H1 (cell line): ENCODE measurements at regions not wholly inside any gene's neighbourhood (a gene's known extent, or its start where the extent isn't known, plus 50 kb on each side); places are given as distances from the start of the nearest gene placed in this dataset.

Experiments used
- POLR2AphosphoS5 ChIP-seq: IDR thresholded peaks from 2 replicates; pipeline ENCODE4 v1.6.1; 2011; ENCODE audit warnings: low read depth, low read length
- RAD21 ChIP-seq, 2 experiments: IDR thresholded peaks in 1 of 2; conservative IDR thresholded peaks in 1 of 2; 2 replicates each; pipeline ENCODE4 v1.6.1; 2011; ENCODE audit warnings: low read depth in 2 of 2, low read length in 2 of 2, improper control_type of control experiment in 1 of 2, inconsistent platforms in 1 of 2, mild to moderate bottlenecking in 1 of 2, moderate library complexity in 1 of 2
- TF ChIP-seq, protein P1 (sequence below), 3 experiments: IDR thresholded peaks; 1 replicate in 2 of 3; 2 replicates in 1 of 3; pipeline versions ENCODE4 v1.5.1 to v1.6.1; 2011; ENCODE audit warnings: low read length in 3 of 3, mild to moderate bottlenecking in 3 of 3, inconsistent platforms in 2 of 3, low read depth in 1 of 3, moderate library complexity in 1 of 3; ENCODE audit not compliant: insufficient read depth in 1 of 3; ENCODE audit errors: control extremely low read depth in 1 of 3

DNA sequence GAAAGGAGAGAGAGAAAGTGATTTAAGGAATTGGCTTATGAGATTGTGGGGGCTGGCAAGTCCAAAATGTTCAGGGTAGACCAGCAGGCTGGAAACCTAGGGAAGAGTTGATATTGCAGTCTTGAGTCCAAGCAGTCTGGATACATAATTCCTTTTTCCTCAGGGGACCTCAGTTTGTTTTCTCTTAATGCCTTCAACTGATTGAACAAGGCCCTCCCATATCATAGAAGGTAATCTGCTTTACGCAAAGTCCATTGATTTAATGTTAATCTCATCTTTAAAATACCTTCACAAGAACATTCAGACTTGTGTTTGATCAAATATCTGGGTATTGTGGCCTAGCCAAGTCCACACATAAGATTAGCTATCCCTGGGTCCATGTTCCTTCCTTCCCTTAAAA, 494.7 kb downstream of the INSC start:
- TF ChIP-seq, protein P1, sequence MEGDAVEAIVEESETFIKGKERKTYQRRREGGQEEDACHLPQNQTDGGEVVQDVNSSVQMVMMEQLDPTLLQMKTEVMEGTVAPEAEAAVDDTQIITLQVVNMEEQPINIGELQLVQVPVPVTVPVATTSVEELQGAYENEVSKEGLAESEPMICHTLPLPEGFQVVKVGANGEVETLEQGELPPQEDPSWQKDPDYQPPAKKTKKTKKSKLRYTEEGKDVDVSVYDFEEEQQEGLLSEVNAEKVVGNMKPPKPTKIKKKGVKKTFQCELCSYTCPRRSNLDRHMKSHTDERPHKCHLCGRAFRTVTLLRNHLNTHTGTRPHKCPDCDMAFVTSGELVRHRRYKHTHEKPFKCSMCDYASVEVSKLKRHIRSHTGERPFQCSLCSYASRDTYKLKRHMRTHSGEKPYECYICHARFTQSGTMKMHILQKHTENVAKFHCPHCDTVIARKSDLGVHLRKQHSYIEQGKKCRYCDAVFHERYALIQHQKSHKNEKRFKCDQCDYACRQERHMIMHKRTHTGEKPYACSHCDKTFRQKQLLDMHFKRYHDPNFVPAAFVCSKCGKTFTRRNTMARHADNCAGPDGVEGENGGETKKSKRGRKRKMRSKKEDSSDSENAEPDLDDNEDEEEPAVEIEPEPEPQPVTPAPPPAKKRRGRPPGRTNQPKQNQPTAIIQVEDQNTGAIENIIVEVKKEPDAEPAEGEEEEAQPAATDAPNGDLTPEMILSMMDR (IDR thresholded peaks at IDR 0.05; ENCODE audit: control extremely low read depth in 1 of 3, insufficient read depth in 1 of 3, low read depth in 1 of 3, low read length in 3 of 3), result no peak
- TF ChIP-seq POLR2AphosphoS5 (no peak), RAD21 (IDR thresholded peaks at IDR 0.05 in 1 of 2, conservative IDR thresholded peaks at IDR 0.05 in 1 of 2; ENCODE audit: low read depth in 2 of 2, low read length in 2 of 2) (no peak)
